ENCODE measurements at regions not wholly inside any gene's neighbourhood (a gene's known extent, or its start where the extent isn't known, plus 50 kb on each side); places are given as distances from the start of the nearest gene placed in this dataset.
"Not testable (repeated sequence)": the region's sequence is repeated elsewhere in the genome, so short reads cannot be mapped to it uniquely, and the experiment has no call there.

DNA sequence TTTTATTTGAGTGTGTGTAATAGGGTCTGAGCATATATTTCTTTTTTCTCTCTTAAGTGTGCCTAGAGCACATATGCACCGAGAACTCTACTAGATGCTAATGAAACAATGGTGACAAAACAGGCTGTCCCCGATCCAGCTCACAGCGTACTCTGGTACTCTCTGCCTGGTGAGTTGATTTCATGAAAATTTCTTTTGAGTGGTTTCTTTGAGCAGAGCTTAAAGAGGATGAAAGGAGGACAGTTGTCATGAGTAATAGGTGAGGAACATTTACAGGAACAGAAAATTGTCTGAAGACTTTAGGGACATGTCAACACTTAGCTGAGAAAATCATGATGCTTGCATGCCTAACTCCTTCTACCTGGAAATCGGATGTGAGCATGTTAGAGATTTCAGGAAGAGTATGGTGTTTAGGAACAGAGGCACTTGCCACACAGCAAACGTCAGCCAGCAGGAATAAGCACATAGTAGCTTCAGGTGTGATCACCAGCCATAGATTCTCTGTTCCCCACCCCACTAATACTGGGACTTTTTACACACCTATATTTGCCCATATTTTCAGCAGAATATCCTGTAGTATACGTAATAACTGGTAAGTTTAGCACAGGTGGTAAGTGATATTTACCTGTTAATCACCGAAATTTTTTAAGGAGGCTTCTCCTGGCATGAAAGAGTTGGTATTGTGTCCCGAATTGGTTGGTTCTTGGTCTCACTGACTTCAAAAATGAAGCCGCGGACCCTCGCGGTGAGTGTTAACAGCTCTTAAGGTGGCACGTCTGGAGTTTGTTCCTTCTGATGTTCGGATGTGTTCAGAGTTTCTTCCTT lies 111.1 kb downstream of the ZNF330 start:
- Histone ChIP-seq H3K36me3 (ENCODE audit: insufficient read depth, low read length) (no peaks in the 10 kb centered on the region), H3K4me3 (ENCODE audit: low read length) (no peak overlapping the region), H3K9me3 (ENCODE audit: low read length) (no peaks in the 10 kb centered on the region), H2AFZ (ENCODE audit: low read depth, low read length) (no peak overlapping the region), H3K4me1 (ENCODE audit: insufficient read depth, low read length) (peaks cover 14% of the 10 kb centered on the region), H3K27me3 (ENCODE audit: insufficient read depth, low read length) (no peaks in the 10 kb centered on the region)

- not testable (repeated sequence) for H3K27me3 ChIP-seq (ENCODE audit: insufficient read depth, low read length); H3K9me3 ChIP-seq (ENCODE audit: low read length); H3K4me3 ChIP-seq (ENCODE audit: low read length); H3K36me3 ChIP-seq (ENCODE audit: insufficient read depth, low read length); H2AFZ ChIP-seq (ENCODE audit: low read depth, low read length)
- H3K4me1 ChIP-seq (ENCODE audit: insufficient read depth, low read length): peaks cover 14% of the 10 kb centered on the region
Observed at GRCh38 chr4:141332359-141333181, 111.9 kb downstream of the ZNF330 start.

GRCh38 chr4:141333456-141334230 lies 112.9 kb downstream of the ZNF330 start:
- not testable (repeated sequence) for H3K4me3 ChIP-seq (ENCODE audit: low read length); H3K4me1 ChIP-seq (ENCODE audit: insufficient read depth, low read length); H2AFZ ChIP-seq (ENCODE audit: low read depth, low read length); H3K9me3 ChIP-seq (ENCODE audit: low read length); H3K27me3 ChIP-seq (ENCODE audit: insufficient read depth, low read length); H3K36me3 ChIP-seq (ENCODE audit: insufficient read depth, low read length)

- Histone ChIP-seq H2AFZ (ENCODE audit: low read depth, low read length) (no peak overlapping the region), H3K4me3 (ENCODE audit: low read length) (no peak overlapping the region), H3K27me3 (ENCODE audit: insufficient read depth, low read length) (no peaks in the 10 kb centered on the region), H3K36me3 (ENCODE audit: insufficient read depth, low read length) (no peaks in the 10 kb centered on the region), H3K9me3 (ENCODE audit: low read length) (no peaks in the 10 kb centered on the region), H3K4me1 (ENCODE audit: insufficient read depth, low read length) (no peaks in the 10 kb centered on the region)
Observed at GRCh38 chr4:141335166-141335565, 114.5 kb downstream of the ZNF330 start.

DNA sequence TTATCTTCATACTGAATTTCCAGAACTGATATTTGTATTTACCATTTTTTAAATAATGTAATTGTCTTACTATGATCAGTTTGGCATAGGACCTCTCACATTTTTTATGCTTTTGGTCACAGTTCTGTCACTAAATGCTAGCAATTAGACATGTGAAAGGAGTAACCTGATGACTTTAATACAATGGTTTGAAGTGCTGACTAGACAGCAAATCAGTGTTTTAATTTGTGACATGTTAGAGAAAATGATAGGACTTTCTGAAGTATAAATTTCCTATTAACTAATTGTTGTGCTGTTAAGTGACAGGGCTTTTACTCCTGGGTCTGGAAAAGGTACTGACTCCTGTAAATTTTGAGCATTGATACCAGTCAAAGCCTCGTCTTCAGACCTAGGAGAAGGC lies 117.5 kb downstream of the ZNF330 start:
- Histone ChIP-seq H3K36me3 (ENCODE audit: insufficient read depth, low read length) (no peaks in the 10 kb centered on the region), H2AFZ (ENCODE audit: low read depth, low read length) (no peak overlapping the region), H3K4me3 (ENCODE audit: low read length) (no peak overlapping the region), H3K27me3 (ENCODE audit: insufficient read depth, low read length) (no peaks in the 10 kb centered on the region), H3K4me1 (ENCODE audit: insufficient read depth, low read length) (no peaks in the 10 kb centered on the region), H3K9me3 (ENCODE audit: low read length) (no peaks in the 10 kb centered on the region)

GRCh38 chr4:141339391-141339790 lies 118.7 kb downstream of the ZNF330 start:
- H2AFZ ChIP-seq (ENCODE audit: low read depth, low read length): no peak overlapping the region
- no peaks in the 10 kb centered on the region for H3K9me3 ChIP-seq (ENCODE audit: low read length)
- H3K36me3 ChIP-seq (ENCODE audit: insufficient read depth, low read length): no peaks in the 10 kb centered on the region
- no peaks in the 10 kb centered on the region for H3K27me3 ChIP-seq (ENCODE audit: insufficient read depth, low read length)
- H3K4me1 ChIP-seq (ENCODE audit: insufficient read depth, low read length): no peaks in the 10 kb centered on the region
- H3K4me3 ChIP-seq (ENCODE audit: low read length): no peak overlapping the region

GRCh38 chr4:141339966-141340365 lies 119.3 kb downstream of the ZNF330 start:
- H3K4me1 ChIP-seq (ENCODE audit: insufficient read depth, low read length): no peaks in the 10 kb centered on the region
- no peak overlapping the region for H3K4me3 ChIP-seq (ENCODE audit: low read length)
- no peaks in the 10 kb centered on the region for H3K36me3 ChIP-seq (ENCODE audit: insufficient read depth, low read length)
- no peaks in the 10 kb centered on the region for H3K27me3 ChIP-seq (ENCODE audit: insufficient read depth, low read length)
- no peaks in the 10 kb centered on the region for H3K9me3 ChIP-seq (ENCODE audit: low read length)
- no peak overlapping the region for H2AFZ ChIP-seq (ENCODE audit: low read depth, low read length)

GRCh38 chr4:141340458-141340857 lies 119.8 kb downstream of the ZNF330 start:
- Histone ChIP-seq H3K4me1 (ENCODE audit: insufficient read depth, low read length) (no peaks in the 10 kb centered on the region), H3K4me3 (ENCODE audit: low read length) (no peak overlapping the region), H3K27me3 (ENCODE audit: insufficient read depth, low read length) (no peaks in the 10 kb centered on the region), H2AFZ (ENCODE audit: low read depth, low read length) (no peak overlapping the region), H3K9me3 (ENCODE audit: low read length) (no peaks in the 10 kb centered on the region), H3K36me3 (ENCODE audit: insufficient read depth, low read length) (no peaks in the 10 kb centered on the region)

- no peaks in the 10 kb centered on the region for H3K36me3 ChIP-seq (ENCODE audit: insufficient read depth, low read length)
Observed at GRCh38 chr4:141346144-141346543, 125.4 kb downstream of the ZNF330 start.

GRCh38 chr4:141347684-141348083 lies 127.0 kb downstream of the ZNF330 start:
- H3K36me3 ChIP-seq (ENCODE audit: insufficient read depth, low read length): no peaks in the 10 kb centered on the region
- H3K27me3 ChIP-seq (ENCODE audit: insufficient read depth, low read length): no peaks in the 10 kb centered on the region
- H3K4me1 ChIP-seq (ENCODE audit: insufficient read depth, low read length): no peaks in the 10 kb centered on the region
- no peak overlapping the region for H3K4me3 ChIP-seq (ENCODE audit: low read length)
- no peaks in the 10 kb centered on the region for H3K9me3 ChIP-seq (ENCODE audit: low read length)
- no peak overlapping the region for H2AFZ ChIP-seq (ENCODE audit: low read depth, low read length)

More at GRCh38 chr4:141346144-141346543, 125.4 kb downstream of the ZNF330 start:
- no peaks in the 10 kb centered on the region for H3K9me3 ChIP-seq (ENCODE audit: low read length)
- no peak overlapping the region for H2AFZ ChIP-seq (ENCODE audit: low read depth, low read length)
- no peaks in the 10 kb centered on the region for H3K27me3 ChIP-seq (ENCODE audit: insufficient read depth, low read length)
- H3K4me3 ChIP-seq (ENCODE audit: low read length): no peak overlapping the region
- H3K4me1 ChIP-seq (ENCODE audit: insufficient read depth, low read length): no peaks in the 10 kb centered on the region

GRCh38 chr4:141348125-141348524 lies 127.4 kb downstream of the ZNF330 start:
- no peak overlapping the region for H2AFZ ChIP-seq (ENCODE audit: low read depth, low read length)
- no peaks in the 10 kb centered on the region for H3K27me3 ChIP-seq (ENCODE audit: insufficient read depth, low read length)
- H3K9me3 ChIP-seq (ENCODE audit: low read length): no peaks in the 10 kb centered on the region
- H3K4me3 ChIP-seq (ENCODE audit: low read length): no peak overlapping the region
- H3K4me1 ChIP-seq (ENCODE audit: insufficient read depth, low read length): no peaks in the 10 kb centered on the region
- H3K36me3 ChIP-seq (ENCODE audit: insufficient read depth, low read length): no peaks in the 10 kb centered on the region

DNA sequence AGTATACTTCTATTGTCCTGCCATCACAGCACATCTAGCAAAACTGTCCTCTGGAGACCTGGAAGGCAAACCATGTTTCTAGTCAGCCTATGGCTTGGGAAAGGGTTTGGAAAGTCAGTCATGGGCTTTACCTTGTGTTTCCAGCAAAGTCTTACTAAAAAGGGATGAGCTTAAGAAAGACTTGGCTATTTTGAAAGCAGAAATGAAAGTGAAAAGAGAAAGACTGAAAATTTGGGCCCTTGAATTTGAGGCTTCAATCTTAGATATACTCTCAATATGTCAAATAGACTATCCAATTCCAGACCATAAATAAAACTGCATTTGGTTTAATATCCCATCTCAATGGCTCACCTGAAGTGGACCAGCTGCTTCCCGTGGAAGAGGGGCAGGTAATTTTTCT lies 127.9 kb downstream of the ZNF330 start:
- Histone ChIP-seq H3K27me3 (ENCODE audit: insufficient read depth, low read length) (no peaks in the 10 kb centered on the region), H2AFZ (ENCODE audit: low read depth, low read length) (no peak overlapping the region), H3K4me3 (ENCODE audit: low read length) (no peak overlapping the region), H3K4me1 (ENCODE audit: insufficient read depth, low read length) (no peaks in the 10 kb centered on the region), H3K9me3 (ENCODE audit: low read length) (no peaks in the 10 kb centered on the region), H3K36me3 (ENCODE audit: insufficient read depth, low read length) (no peaks in the 10 kb centered on the region)

GRCh38 chr4:141349236-141349635 lies 128.5 kb downstream of the ZNF330 start:
- Histone ChIP-seq H3K9me3 (ENCODE audit: low read length) (no peaks in the 10 kb centered on the region), H3K4me3 (ENCODE audit: low read length) (no peak overlapping the region), H2AFZ (ENCODE audit: low read depth, low read length) (no peak overlapping the region), H3K36me3 (ENCODE audit: insufficient read depth, low read length) (no peaks in the 10 kb centered on the region), H3K4me1 (ENCODE audit: insufficient read depth, low read length) (no peaks in the 10 kb centered on the region), H3K27me3 (ENCODE audit: insufficient read depth, low read length) (no peaks in the 10 kb centered on the region)

Data from neuron (in vitro differentiated cells).